OCI-LY3 (cell line): ENCODE measurements at regions not wholly inside any gene's neighbourhood (a gene's known extent, or its start where the extent isn't known, plus 50 kb on each side); places are given as distances from the start of the nearest gene placed in this dataset.

Experiments used
- H2AFZ ChIP-seq: fragments of 200-600, 300-600 bp; shearing (Covaris generic); 2 replicates; pipeline ENCODE4 v1.6.0; 2014; ENCODE audit warnings: antibody characterized with exemption, low read depth, low read length
- H3K27ac ChIP-seq: fragments of 200-600, 300-600 bp; sonication (generic); 2 replicates; pipeline ENCODE4 v1.5.1; 2014; ENCODE audit warnings: mild to moderate bottlenecking, low read length, moderate library complexity, mixed read lengths
- H3K27me3 ChIP-seq: fragments of 200-600, 300-600 bp; sonication (generic); 2 replicates; pipeline ENCODE4 v1.6.1; 2014; ENCODE audit warnings: low read depth, low read length, mixed read lengths
- H3K36me3 ChIP-seq: fragments of 200-600, 300-600 bp; sonication (generic); replicated peaks from 2 replicates; pipeline ENCODE3; 2014; ENCODE audit warnings: low read depth, low read length, mixed read lengths
- H3K4me1 ChIP-seq: fragments of 300-600, 200-600 bp; sonication (generic); 2 replicates; pipeline ENCODE4 v1.6.1; 2014; ENCODE audit warnings: low read length, mixed read lengths
- H3K4me2 ChIP-seq: fragments of 200-600, 300-600 bp; sonication (generic); 2 replicates; pipeline ENCODE4 v1.6.1; 2014; ENCODE audit warnings: low read length, mixed read lengths
- H3K4me3 ChIP-seq: fragments of 300-600, 200-600 bp; sonication (generic); 2 replicates; pipeline ENCODE4 v1.5.1; 2014; ENCODE audit warnings: antibody characterized with exemption, mild to moderate bottlenecking, low read length, moderate library complexity
- H3K79me2 ChIP-seq: fragments of 300-600, 200-600 bp; shearing (Covaris generic); 2 replicates; pipeline ENCODE4 v1.6.1; 2014; ENCODE audit warnings: mild to moderate bottlenecking, low read length, mixed read lengths
- H3K9ac ChIP-seq: fragments of 300-600, 200-600 bp; shearing (Covaris generic); 2 replicates; pipeline ENCODE4 v1.6.0; 2014; ENCODE audit warnings: mild to moderate bottlenecking, low read length, moderate library complexity
- H3K9me3 ChIP-seq: fragments of 200-600, 300-600 bp; shearing (Covaris generic); 2 replicates; pipeline ENCODE4 v1.6.1; 2014; ENCODE audit warnings: low read length, mixed read lengths; ENCODE audit not compliant: insufficient read depth
- H4K20me1 ChIP-seq: fragments of 200-600, 300-600 bp; sonication (generic); 2 replicates; pipeline ENCODE4 v1.6.1; 2016; ENCODE audit warnings: low read length, mixed read lengths; ENCODE audit not compliant: insufficient read depth
- CTCF ChIP-seq: fragments of 200-600, 300-600 bp; sonication (generic); IDR thresholded peaks from 2 replicates; pipeline ENCODE4 v1.5.1; 2014; ENCODE audit warnings: antibody characterized with exemption, low read length, low read depth
- EZH2phosphoT487 ChIP-seq: fragments of 200-600 bp; shearing (Covaris generic); IDR thresholded peaks from 2 replicates; pipeline ENCODE4 v1.6.1; 2018; ENCODE audit warnings: antibody characterized with exemption, mixed run types, low read depth

- TF ChIP-seq EZH2phosphoT487 = no peak
- no peak for TF ChIP-seq CTCF
- H3K4me1 ChIP-seq = no peaks in the 10 kb centered on the region
- no peaks in the 10 kb centered on the region for H3K79me2 ChIP-seq
- no peaks in the 10 kb centered on the region for H4K20me1 ChIP-seq
- H3K27ac ChIP-seq = no peak overlapping the region
- H3K36me3 ChIP-seq = no peaks in the 10 kb centered on the region
- no peaks in the 10 kb centered on the region for H3K9me3 ChIP-seq
- no peaks in the 10 kb centered on the region for H3K27me3 ChIP-seq
- H3K4me3 ChIP-seq = no peak overlapping the region
- H3K4me2 ChIP-seq = no peak overlapping the region
- no peak overlapping the region for H2AFZ ChIP-seq
- H3K9ac ChIP-seq = no peak overlapping the region
Measured at GRCh38 chr9:12980085-12980851, 205.4 kb downstream of the LURAP1L start.

- Histone ChIP-seq H3K27me3 (no peaks in the 10 kb centered on the region), H3K4me2 (no peak overlapping the region), H3K27ac (no peak overlapping the region), H3K9ac (no peak overlapping the region), H3K36me3 (no peaks in the 10 kb centered on the region), H3K9me3 (no peaks in the 10 kb centered on the region), H3K4me1 (no peaks in the 10 kb centered on the region), H3K79me2 (no peaks in the 10 kb centered on the region), H3K4me3 (no peak overlapping the region), H2AFZ (no peak overlapping the region), H4K20me1 (no peaks in the 10 kb centered on the region)
- no peak for TF ChIP-seq EZH2phosphoT487
- peak; percentile 40 for TF ChIP-seq CTCF
Measured at GRCh38 chr9:12988258-12988657, 213.4 kb downstream of the LURAP1L start.

GRCh38 chr9:12989669-12990068, 214.8 kb downstream of the LURAP1L start:
- H3K79me2 ChIP-seq = no peaks in the 10 kb centered on the region
- no peaks in the 10 kb centered on the region for H3K9me3 ChIP-seq
- H3K27ac ChIP-seq = no peak overlapping the region
- no peak overlapping the region for H3K4me2 ChIP-seq
- no peaks in the 10 kb centered on the region for H3K27me3 ChIP-seq
- no peaks in the 10 kb centered on the region for H3K36me3 ChIP-seq
- no peaks in the 10 kb centered on the region for H3K4me1 ChIP-seq
- no peak overlapping the region for H3K9ac ChIP-seq
- H3K4me3 ChIP-seq = no peak overlapping the region
- no peak for TF ChIP-seq EZH2phosphoT487
- no peak for TF ChIP-seq CTCF
- H2AFZ ChIP-seq = no peak overlapping the region
- H4K20me1 ChIP-seq = no peaks in the 10 kb centered on the region

- Histone ChIP-seq H2AFZ (no peak overlapping the region), H3K4me2 (no peak overlapping the region), H3K4me1 (no peaks in the 10 kb centered on the region), H3K9me3 (no peaks in the 10 kb centered on the region), H3K4me3 (no peak overlapping the region), H3K27me3 (no peaks in the 10 kb centered on the region), H4K20me1 (no peaks in the 10 kb centered on the region), H3K27ac (no peak overlapping the region), H3K79me2 (no peaks in the 10 kb centered on the region), H3K36me3 (no peaks in the 10 kb centered on the region), H3K9ac (no peak overlapping the region)
- no peak for TF ChIP-seq EZH2phosphoT487
- no peak for TF ChIP-seq CTCF
Measured at GRCh38 chr9:12993466-12993865, 218.6 kb downstream of the LURAP1L start.
